ENCODE measurements at regions not wholly inside any gene's neighbourhood (a gene's known extent, or its start where the extent isn't known, plus 50 kb on each side); places are given as distances from the start of the nearest gene placed in this dataset.

- CTCF ChIA-PET: no interaction called here
Measured at GRCh38 chr17:70609566-70609965, 440.2 kb downstream of the KCNJ2 start.

GRCh38 chr17:70610161-70610560 lies 440.8 kb downstream of the KCNJ2 start:
- TF ChIP-seq ZSCAN20 (CRISPR knock-in tag; IDR thresholded peaks at IDR 0.05): no peak
- TF ChIP-seq CBX8 (IDR thresholded peaks at IDR 0.05): no peak
- no peak for TF ChIP-seq RCOR1 (IDR thresholded peaks at IDR 0.05; ENCODE audit: low read depth, low read length)
- TF ChIP-seq POLR2AphosphoS2 (conservative IDR thresholded peaks at IDR 0.05; ENCODE audit: low read length): no peak
- no peak for TF ChIP-seq RAD21 (conservative IDR thresholded peaks at IDR 0.05 in 1 of 2, IDR thresholded peaks at IDR 0.05 in 1 of 2)
- TF ChIP-seq RFX5 (IDR thresholded peaks at IDR 0.05): no peak
- TF ChIP-seq USF2 (IDR thresholded peaks at IDR 0.05): no peak
- no peak for TF ChIP-seq JUNB (IDR thresholded peaks at IDR 0.05)
- TF ChIP-seq FOXS1 (CRISPR knock-in tag; IDR thresholded peaks at IDR 0.05): no peak
- TF ChIP-seq CHD2 (IDR thresholded peaks at IDR 0.05; ENCODE audit: low read length, partially characterized antibody): no peak
- TF ChIP-seq KDM5A (IDR thresholded peaks at IDR 0.05): no peak
- peak; percentile 59 for FAIRE-seq
- H3K4me2 ChIP-seq: no peak overlapping the region
- POLR2A ChIA-PET: no interaction called here
- CTCF ChIA-PET: interaction anchor here (0.5 kb wide), 1 partner anchor 158 kb away, joined by 3 read pairs; no protein-coding TSS in a partner anchor
- no peak for DNase-seq (ENCODE audit: low read depth in 1 of 2, low spot score in 1 of 2)
- no peak for ATAC-seq
- H3K4me1 ChIP-seq: peaks cover 11% of the 10 kb centered on the region; the same call in 1 of the 3 replicates
- 79% methylated on average over 5 of the region's 5 CpGs for WGBS (ENCODE audit: missing lambda C conversion rate)
- no peak overlapping the region for H3K27ac ChIP-seq
- no peak overlapping the region for H3K4me3 ChIP-seq
- H3K9me3 ChIP-seq: no peaks in the 10 kb centered on the region

More at GRCh38 chr17:70609566-70609965, 440.2 kb downstream of the KCNJ2 start:
- H3K9me3 ChIP-seq: no peaks in the 10 kb centered on the region
- DNase-seq (ENCODE audit: low read depth in 1 of 2, low spot score in 1 of 2) (no peak), ATAC-seq (no peak), FAIRE-seq (peak; percentile 86)
- TF ChIP-seq, protein P1, sequence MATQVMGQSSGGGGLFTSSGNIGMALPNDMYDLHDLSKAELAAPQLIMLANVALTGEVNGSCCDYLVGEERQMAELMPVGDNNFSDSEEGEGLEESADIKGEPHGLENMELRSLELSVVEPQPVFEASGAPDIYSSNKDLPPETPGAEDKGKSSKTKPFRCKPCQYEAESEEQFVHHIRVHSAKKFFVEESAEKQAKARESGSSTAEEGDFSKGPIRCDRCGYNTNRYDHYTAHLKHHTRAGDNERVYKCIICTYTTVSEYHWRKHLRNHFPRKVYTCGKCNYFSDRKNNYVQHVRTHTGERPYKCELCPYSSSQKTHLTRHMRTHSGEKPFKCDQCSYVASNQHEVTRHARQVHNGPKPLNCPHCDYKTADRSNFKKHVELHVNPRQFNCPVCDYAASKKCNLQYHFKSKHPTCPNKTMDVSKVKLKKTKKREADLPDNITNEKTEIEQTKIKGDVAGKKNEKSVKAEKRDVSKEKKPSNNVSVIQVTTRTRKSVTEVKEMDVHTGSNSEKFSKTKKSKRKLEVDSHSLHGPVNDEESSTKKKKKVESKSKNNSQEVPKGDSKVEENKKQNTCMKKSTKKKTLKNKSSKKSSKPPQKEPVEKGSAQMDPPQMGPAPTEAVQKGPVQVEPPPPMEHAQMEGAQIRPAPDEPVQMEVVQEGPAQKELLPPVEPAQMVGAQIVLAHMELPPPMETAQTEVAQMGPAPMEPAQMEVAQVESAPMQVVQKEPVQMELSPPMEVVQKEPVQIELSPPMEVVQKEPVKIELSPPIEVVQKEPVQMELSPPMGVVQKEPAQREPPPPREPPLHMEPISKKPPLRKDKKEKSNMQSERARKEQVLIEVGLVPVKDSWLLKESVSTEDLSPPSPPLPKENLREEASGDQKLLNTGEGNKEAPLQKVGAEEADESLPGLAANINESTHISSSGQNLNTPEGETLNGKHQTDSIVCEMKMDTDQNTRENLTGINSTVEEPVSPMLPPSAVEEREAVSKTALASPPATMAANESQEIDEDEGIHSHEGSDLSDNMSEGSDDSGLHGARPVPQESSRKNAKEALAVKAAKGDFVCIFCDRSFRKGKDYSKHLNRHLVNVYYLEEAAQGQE (IDR thresholded peaks at IDR 0.05): no peak
- TF ChIP-seq ZFP36 (IDR thresholded peaks at IDR 0.05; ENCODE audit: borderline replicate concordance, partially characterized antibody) (no peak), NR3C1 (IDR thresholded peaks at IDR 0.05) (no peak), HES2 (IDR thresholded peaks at IDR 0.05) (no peak), HOXB13 (CRISPR knock-in tag; IDR thresholded peaks at IDR 0.05; ENCODE audit: low read depth) (no peak), EHMT2 (IDR thresholded peaks at IDR 0.05; ENCODE audit: low read depth) (no peak), E2F6 (IDR thresholded peaks at IDR 0.05; ENCODE audit: borderline replicate concordance, low read depth) (no peak), ZSCAN20 (CRISPR knock-in tag; IDR thresholded peaks at IDR 0.05) (no peak), EHF (CRISPR knock-in tag; IDR thresholded peaks at IDR 0.05) (no peak), RARB (CRISPR knock-in tag; IDR thresholded peaks at IDR 0.05) (no peak), RNF2 (IDR thresholded peaks at IDR 0.05; ENCODE audit: borderline replicate concordance, low read depth) (no peak), CBX2 (IDR thresholded peaks at IDR 0.05; ENCODE audit: borderline replicate concordance, low read depth) (no peak)
- TF ChIP-seq, protein P2, sequence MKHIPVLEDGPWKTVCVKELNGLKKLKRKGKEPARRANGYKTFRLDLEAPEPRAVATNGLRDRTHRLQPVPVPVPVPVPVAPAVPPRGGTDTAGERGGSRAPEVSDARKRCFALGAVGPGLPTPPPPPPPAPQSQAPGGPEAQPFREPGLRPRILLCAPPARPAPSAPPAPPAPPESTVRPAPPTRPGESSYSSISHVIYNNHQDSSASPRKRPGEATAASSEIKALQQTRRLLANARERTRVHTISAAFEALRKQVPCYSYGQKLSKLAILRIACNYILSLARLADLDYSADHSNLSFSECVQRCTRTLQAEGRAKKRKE (CRISPR knock-in tag; IDR thresholded peaks at IDR 0.05; ENCODE audit: low read depth): no peak
- no peak overlapping the region for H3K4me2 ChIP-seq
- peaks cover 11% of the 10 kb centered on the region; the same call in 1 of the 3 replicates for H3K4me1 ChIP-seq
- H3K27ac ChIP-seq: no peak overlapping the region
- POLR2A ChIA-PET: no interaction called here
- 70% methylated on average over 1 of the region's 1 CpG for WGBS (ENCODE audit: missing lambda C conversion rate)
- H3K4me3 ChIP-seq: no peak overlapping the region
